ENCODE measurements at regions not wholly inside any gene's neighbourhood (a gene's known extent, or its start where the extent isn't known, plus 50 kb on each side); places are given as distances from the start of the nearest gene placed in this dataset.

DNA sequence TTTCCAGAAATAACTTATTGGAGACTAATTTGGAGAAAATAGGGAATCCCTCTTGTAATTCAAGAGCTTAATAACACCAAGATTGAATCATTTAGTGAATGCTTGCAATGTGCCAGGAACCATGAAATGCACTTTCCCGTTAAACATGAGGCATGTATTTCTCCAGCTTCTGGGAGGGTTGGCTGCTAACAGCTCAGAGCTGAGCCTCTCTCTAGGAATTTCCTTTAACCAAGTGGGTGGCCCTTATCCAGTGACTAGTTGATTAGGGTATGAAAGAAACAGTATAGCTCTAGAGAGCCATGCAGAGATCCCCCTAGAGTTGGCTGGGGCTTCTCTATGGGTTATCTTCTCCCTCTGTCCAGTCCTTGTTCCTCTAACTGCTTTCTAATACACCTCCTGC lies 356.4 kb upstream of the GOT2 start:
- no peak for DNase-seq
- no peaks in the 10 kb centered on the region for H3K9me3 ChIP-seq (ENCODE audit: severe bottlenecking)
- TF ChIP-seq, protein P1, sequence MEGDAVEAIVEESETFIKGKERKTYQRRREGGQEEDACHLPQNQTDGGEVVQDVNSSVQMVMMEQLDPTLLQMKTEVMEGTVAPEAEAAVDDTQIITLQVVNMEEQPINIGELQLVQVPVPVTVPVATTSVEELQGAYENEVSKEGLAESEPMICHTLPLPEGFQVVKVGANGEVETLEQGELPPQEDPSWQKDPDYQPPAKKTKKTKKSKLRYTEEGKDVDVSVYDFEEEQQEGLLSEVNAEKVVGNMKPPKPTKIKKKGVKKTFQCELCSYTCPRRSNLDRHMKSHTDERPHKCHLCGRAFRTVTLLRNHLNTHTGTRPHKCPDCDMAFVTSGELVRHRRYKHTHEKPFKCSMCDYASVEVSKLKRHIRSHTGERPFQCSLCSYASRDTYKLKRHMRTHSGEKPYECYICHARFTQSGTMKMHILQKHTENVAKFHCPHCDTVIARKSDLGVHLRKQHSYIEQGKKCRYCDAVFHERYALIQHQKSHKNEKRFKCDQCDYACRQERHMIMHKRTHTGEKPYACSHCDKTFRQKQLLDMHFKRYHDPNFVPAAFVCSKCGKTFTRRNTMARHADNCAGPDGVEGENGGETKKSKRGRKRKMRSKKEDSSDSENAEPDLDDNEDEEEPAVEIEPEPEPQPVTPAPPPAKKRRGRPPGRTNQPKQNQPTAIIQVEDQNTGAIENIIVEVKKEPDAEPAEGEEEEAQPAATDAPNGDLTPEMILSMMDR (IDR thresholded peaks at IDR 0.05; ENCODE audit: low read depth, low read length) = no peak
- H3K4me3 ChIP-seq (ENCODE audit: low read depth, low read length) = no peak overlapping the region
- H3K27me3 ChIP-seq (ENCODE audit: insufficient read depth, low read depth, severe bottlenecking) = peaks cover 20% of the 10 kb centered on the region
- no peaks in the 10 kb centered on the region for H3K36me3 ChIP-seq
- H3K27ac ChIP-seq = no peak overlapping the region

DNA sequence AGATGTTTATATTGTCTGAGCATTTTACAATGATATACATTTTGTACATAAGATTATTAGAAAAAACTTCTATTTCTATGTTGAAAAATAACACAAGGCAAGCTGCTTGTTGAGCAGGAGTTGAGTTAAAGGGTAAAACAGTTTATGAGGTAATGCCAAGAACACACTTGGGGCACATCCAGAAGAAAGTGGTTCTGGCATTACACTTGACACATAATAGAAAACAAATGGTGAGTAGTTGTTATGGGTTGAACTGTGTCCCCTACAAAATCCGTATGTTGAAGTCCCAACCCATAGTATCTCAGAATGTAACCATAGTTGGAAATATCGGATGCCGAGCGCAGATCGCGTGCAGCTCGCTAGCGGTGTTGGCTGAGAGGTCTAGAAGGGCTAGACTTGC lies 354.3 kb upstream of the GOT2 start:
- no peak overlapping the region for H3K4me3 ChIP-seq (ENCODE audit: low read depth, low read length)
- peaks cover 15% of the 10 kb centered on the region for H3K27me3 ChIP-seq (ENCODE audit: insufficient read depth, low read depth, severe bottlenecking)
- H3K27ac ChIP-seq = no peak overlapping the region
- H3K36me3 ChIP-seq = no peaks in the 10 kb centered on the region
- TF ChIP-seq, protein P1 (IDR thresholded peaks at IDR 0.05; ENCODE audit: low read depth, low read length) = no peak
- no peaks in the 10 kb centered on the region for H3K9me3 ChIP-seq (ENCODE audit: severe bottlenecking)
- DNase-seq = no peak

DNA sequence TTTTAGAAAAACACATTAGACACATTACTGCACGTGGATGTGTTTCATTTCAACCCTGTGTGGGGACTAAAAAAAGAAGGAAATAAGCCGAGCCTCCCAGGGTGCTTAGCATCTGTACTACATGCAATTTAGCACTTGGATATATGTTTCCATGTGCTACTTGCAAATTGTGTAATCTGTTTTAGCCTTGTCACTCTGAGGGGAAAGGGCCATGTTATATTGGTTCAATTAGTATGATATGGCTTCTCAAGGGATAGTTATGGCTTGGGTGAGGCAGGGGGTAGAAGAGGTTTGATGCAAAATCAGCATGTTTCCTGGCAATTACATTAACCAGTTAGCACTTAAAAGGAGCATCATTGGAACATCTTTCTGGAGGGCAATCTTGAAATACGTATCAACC lies 353.5 kb upstream of the GOT2 start:
- TF ChIP-seq, protein P1 (IDR thresholded peaks at IDR 0.05; ENCODE audit: low read depth, low read length) = no peak
- H3K9me3 ChIP-seq (ENCODE audit: severe bottlenecking) = no peaks in the 10 kb centered on the region
- H3K4me3 ChIP-seq (ENCODE audit: low read depth, low read length) = no peak overlapping the region
- peaks cover 12% of the 10 kb centered on the region for H3K27me3 ChIP-seq (ENCODE audit: insufficient read depth, low read depth, severe bottlenecking)
- no peaks in the 10 kb centered on the region for H3K36me3 ChIP-seq
- no peak for DNase-seq
- no peak overlapping the region for H3K27ac ChIP-seq

DNA sequence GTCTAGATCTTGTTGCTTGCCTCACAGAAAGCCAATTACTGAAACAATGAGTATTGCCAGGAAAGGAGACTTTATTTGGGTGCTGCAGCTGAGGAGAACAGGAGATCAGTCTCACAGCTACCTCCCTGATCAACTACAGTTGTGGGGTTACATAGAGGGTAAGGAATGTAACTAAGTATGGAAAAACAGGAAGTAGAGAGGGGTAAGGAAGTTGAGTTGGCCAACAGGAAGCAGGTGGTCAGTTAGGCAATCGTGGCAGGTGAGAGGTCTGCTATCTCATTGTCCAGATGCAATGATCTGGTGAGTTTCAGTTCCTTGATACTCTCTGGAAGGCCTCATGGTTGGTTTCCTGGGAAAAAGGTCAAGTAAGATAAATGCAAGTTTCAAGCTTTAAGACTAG lies 333.1 kb upstream of the GOT2 start:
- no peaks in the 10 kb centered on the region for H3K9me3 ChIP-seq (ENCODE audit: severe bottlenecking)
- TF ChIP-seq, protein P1 (IDR thresholded peaks at IDR 0.05; ENCODE audit: low read depth, low read length) = no peak
- no peak overlapping the region for H3K27ac ChIP-seq
- no peak for DNase-seq
- H3K27me3 ChIP-seq (ENCODE audit: insufficient read depth, low read depth, severe bottlenecking) = peaks cover 22% of the 10 kb centered on the region
- no peak overlapping the region for H3K4me3 ChIP-seq (ENCODE audit: low read depth, low read length)
- H3K36me3 ChIP-seq = no peaks in the 10 kb centered on the region

DNA sequence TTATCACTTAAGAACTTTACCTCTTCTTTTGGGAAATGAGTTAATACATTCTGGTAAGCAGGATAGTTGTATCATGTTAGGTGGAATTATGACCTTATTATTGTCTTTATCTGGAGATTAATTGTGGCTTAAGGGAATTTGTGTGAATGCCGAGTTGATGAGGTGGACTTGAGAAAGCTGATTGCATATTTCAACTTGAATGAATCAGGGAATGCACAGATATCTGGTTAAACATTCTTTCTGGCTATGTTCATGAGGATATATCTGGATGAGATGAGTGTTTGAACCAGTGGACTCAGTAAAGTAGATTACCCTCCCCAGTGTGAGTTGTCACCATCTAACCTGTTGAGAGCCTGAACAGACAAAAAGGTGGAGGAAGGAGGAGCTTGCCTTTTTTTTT lies 326.1 kb upstream of the GOT2 start:
- no peaks in the 10 kb centered on the region for H3K36me3 ChIP-seq
- H3K9me3 ChIP-seq (ENCODE audit: severe bottlenecking) = no peaks in the 10 kb centered on the region
- peaks cover 24% of the 10 kb centered on the region for H3K27me3 ChIP-seq (ENCODE audit: insufficient read depth, low read depth, severe bottlenecking)
- H3K27ac ChIP-seq = no peak overlapping the region
- TF ChIP-seq, protein P1 (IDR thresholded peaks at IDR 0.05; ENCODE audit: low read depth, low read length) = no peak
- DNase-seq = no peak
- no peak overlapping the region for H3K4me3 ChIP-seq (ENCODE audit: low read depth, low read length)

DNA sequence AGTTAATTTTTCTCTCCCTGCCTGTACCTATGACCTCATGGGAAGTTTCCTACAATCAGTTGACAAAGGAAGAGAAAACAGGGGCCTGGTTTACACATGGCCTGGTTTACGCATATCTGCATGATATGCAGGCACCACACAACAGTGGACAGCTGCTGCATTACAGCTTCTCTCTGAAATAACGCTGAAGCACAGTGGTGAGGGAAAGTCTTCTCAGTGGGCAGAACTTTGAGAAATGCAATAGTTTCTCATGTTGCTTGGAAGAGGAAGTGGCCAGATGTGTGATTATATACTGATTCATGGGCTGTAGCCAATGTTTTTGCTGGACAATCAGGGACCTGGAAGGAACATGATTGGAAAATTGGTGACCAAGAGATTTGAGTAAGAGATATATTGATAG lies 324.1 kb upstream of the GOT2 start:
- TF ChIP-seq, protein P1 (IDR thresholded peaks at IDR 0.05; ENCODE audit: low read depth, low read length) = no peak

More for the DNA sequence above, 324.1 kb upstream of the GOT2 start:
- no peak overlapping the region for H3K27ac ChIP-seq
- no peak overlapping the region for H3K4me3 ChIP-seq (ENCODE audit: low read depth, low read length)
- no peaks in the 10 kb centered on the region for H3K9me3 ChIP-seq (ENCODE audit: severe bottlenecking)
- peaks cover 18% of the 10 kb centered on the region for H3K27me3 ChIP-seq (ENCODE audit: insufficient read depth, low read depth, severe bottlenecking)
- DNase-seq = no peak
- H3K36me3 ChIP-seq = no peaks in the 10 kb centered on the region

Measured in WERI-Rb-1 (cell line).